IMR-90 (cell line): ENCODE measurements at regions not wholly inside any gene's neighbourhood (a gene's known extent, or its start where the extent isn't known, plus 50 kb on each side); places are given as distances from the start of the nearest gene placed in this dataset.

Source experiments
- ATAC-seq: fragments of 200-7000 bp; cut with Tn5 transposase; 2 replicates; pipeline ENCODE4 v1.9.1; 2020; ENCODE audit warnings: low read depth, mild to moderate bottlenecking, moderate library complexity
- BruUV-seq: library from RNA; stranded (reverse); fragments of 400-500 nt; replicated peaks from 2 replicates; lab custom pipeline; 2021; lab: Mats Ljungman, UMichigan
- CTCF ChIA-PET: fragments of 300-600 bp; formaldehyde crosslinking; extraction: SDS; loops from one replicate; lab custom pipeline; 2021; ENCODE audit warnings: antibody characterized with exemption; lab: Yijun Ruan, JAX
- POLR2A ChIA-PET: fragments of 300-600 bp; sonication (Branson Sonifier 250); formaldehyde crosslinking; loops from one replicate; lab custom pipeline; 2022; ENCODE audit warnings: antibody characterized with exemption; ENCODE audit not compliant: unreplicated experiment; lab: Charles Lee
- DNase-seq: peaks from one replicate; pipeline ENCODE4 v3.0.0; 2013
- H2AFZ ChIP-seq: replicated peaks from 2 replicates; pipeline ENCODE3; 2013; ENCODE audit warnings: low read length, mild to moderate bottlenecking; ENCODE audit not compliant: poor library complexity
- H2AK5ac ChIP-seq: 2 replicates; pipeline ENCODE4 v1.6.1; 2013; ENCODE audit warnings: low read depth, low read length, inconsistent platforms
- H2AK9ac ChIP-seq: replicated peaks from 2 replicates; pipeline ENCODE3; 2013; ENCODE audit warnings: mild to moderate bottlenecking, low read depth, low read length, moderate library complexity; ENCODE audit not compliant: poor library complexity
- H2BK120ac ChIP-seq: 2 replicates; pipeline ENCODE4 v1.6.1; 2013; ENCODE audit warnings: low read depth, low read length, inconsistent platforms
- H2BK15ac ChIP-seq: 3 replicates; pipeline ENCODE4 v1.6.1; 2013; ENCODE audit warnings: low read depth, low read length, inconsistent platforms
- H2BK20ac ChIP-seq: 2 replicates; pipeline ENCODE4 v1.6.1; 2013; ENCODE audit warnings: low read depth, mild to moderate bottlenecking, inconsistent platforms, low read length, moderate library complexity
- H2BK5ac ChIP-seq: 2 replicates; pipeline ENCODE4 v1.6.1; 2013; ENCODE audit warnings: mild to moderate bottlenecking, low read depth, low read length, inconsistent platforms; ENCODE audit not compliant: poor library complexity, severe bottlenecking
- H3K14ac ChIP-seq: replicated peaks from 2 replicates; pipeline ENCODE4 v1.6.1; 2013; ENCODE audit warnings: low read depth, low read length, inconsistent platforms
- H3K18ac ChIP-seq: 2 replicates; pipeline ENCODE4 v1.6.1; 2013; ENCODE audit warnings: low read depth, low read length, control low read depth
- H3K23ac ChIP-seq: 2 replicates; pipeline ENCODE4 v1.6.1; 2013; ENCODE audit warnings: low read depth, low read length, inconsistent platforms
- H3K27ac ChIP-seq: 2 replicates; pipeline ENCODE4 v1.5.1; 2013; ENCODE audit warnings: mild to moderate bottlenecking, control low read depth, low read length; ENCODE audit not compliant: insufficient read depth
- H3K27me3 ChIP-seq: 2 replicates; pipeline ENCODE4 v1.6.1; 2013; ENCODE audit warnings: low read length; ENCODE audit not compliant: control insufficient read depth, insufficient read depth
- H3K36me3 ChIP-seq: 2 replicates; pipeline ENCODE4 v1.6.1; 2013; ENCODE audit warnings: low read length, mixed read lengths; ENCODE audit not compliant: control insufficient read depth, insufficient read depth
- H3K4ac ChIP-seq: 2 replicates; pipeline ENCODE4 v1.6.1; 2013; ENCODE audit warnings: low read depth, low read length, inconsistent platforms
- H3K4me1 ChIP-seq: 2 replicates; pipeline ENCODE4 v1.6.1; 2013; ENCODE audit warnings: low read length, mixed read lengths; ENCODE audit not compliant: control insufficient read depth, insufficient read depth
- H3K4me2 ChIP-seq: 2 replicates; pipeline ENCODE4 v1.6.1; 2013; ENCODE audit warnings: low read depth, mild to moderate bottlenecking, control low read depth, low read length, moderate library complexity
- H3K4me3 ChIP-seq: 2 replicates; pipeline ENCODE4 v1.5.1; 2013; ENCODE audit warnings: low read depth, mild to moderate bottlenecking, control low read depth, low read length, moderate library complexity; ENCODE audit not compliant: insufficient read depth
- H3K56ac ChIP-seq: 2 replicates; pipeline ENCODE4 v1.6.1; 2013; ENCODE audit warnings: low read length, inconsistent platforms; ENCODE audit not compliant: insufficient read depth; ENCODE audit errors: extremely low read depth
- H3K79me1 ChIP-seq, 2 experiments: 2 replicates each; pipeline ENCODE4 v1.6.1; 2013; ENCODE audit warnings: low read length in 2 of 2, inconsistent platforms in 1 of 2, low read depth in 1 of 2
- H3K9ac ChIP-seq: 2 replicates; pipeline ENCODE4 v1.6.1; 2013; ENCODE audit warnings: low read depth, low read length, control low read depth
- H3K9me1 ChIP-seq: 2 replicates; pipeline ENCODE4 v1.6.1; 2013; ENCODE audit warnings: low read length, inconsistent platforms; ENCODE audit not compliant: insufficient read depth
- H3K9me3 ChIP-seq: 2 replicates; pipeline ENCODE4 v1.6.1; 2013; ENCODE audit warnings: low read length; ENCODE audit not compliant: control insufficient read depth, insufficient read depth
- H4K20me1 ChIP-seq: 2 replicates; pipeline ENCODE4 v1.6.1; 2013; ENCODE audit warnings: low read length, inconsistent platforms; ENCODE audit not compliant: insufficient read depth
- H4K5ac ChIP-seq: 2 replicates; pipeline ENCODE4 v1.6.1; 2013; ENCODE audit warnings: mild to moderate bottlenecking, low read depth, low read length, control low read depth
- H4K8ac ChIP-seq, 2 experiments: 2 replicates each; pipeline ENCODE4 v1.6.1; 2013; ENCODE audit warnings: low read depth in 2 of 2, low read length in 2 of 2, control low read depth in 1 of 2, inconsistent platforms in 1 of 2
- H4K91ac ChIP-seq: 2 replicates; pipeline ENCODE4 v1.6.1; 2013; ENCODE audit warnings: low read depth, low read length, inconsistent platforms; ENCODE audit not compliant: insufficient read depth
- CEBPB ChIP-seq: IDR thresholded peaks from 2 replicates; pipeline ENCODE4 v1.6.1; 2012; ENCODE audit warnings: low read depth, low read length, improper control_type of control experiment
- CTCF ChIP-seq: conservative IDR thresholded peaks from 2 replicates; pipeline ENCODE4 v1.5.1; 2012; ENCODE audit warnings: mild to moderate bottlenecking, low read depth, low read length, improper control_type of control experiment
- MAFK ChIP-seq: IDR thresholded peaks from 2 replicates; pipeline ENCODE4 v1.6.1; 2012; ENCODE audit warnings: low read depth, low read length, improper control_type of control experiment
- MXI1 ChIP-seq: IDR thresholded peaks from 2 replicates; pipeline ENCODE4 v1.6.1; 2012; ENCODE audit warnings: low read depth, mild to moderate bottlenecking, low read length, moderate library complexity, borderline replicate concordance
- POLR2A ChIP-seq: IDR thresholded peaks from 2 replicates; pipeline ENCODE4 v1.6.1; 2012; ENCODE audit warnings: mild to moderate bottlenecking, low read depth, low read length
- RAD21 ChIP-seq: IDR thresholded peaks from 2 replicates; pipeline ENCODE4 v1.6.1; 2012; ENCODE audit warnings: low read length, improper control_type of control experiment
- RFX5 ChIP-seq: IDR thresholded peaks from 2 replicates; pipeline ENCODE4 v1.8.0; 2012; ENCODE audit warnings: low read depth, mild to moderate bottlenecking, low read length, moderate library complexity
- WGBS, 2 experiments: methylation state at CpG; one replicate each; pipeline versions ENCODE4 v1.1.5 to v1.1.7; 2013; ENCODE audit warnings: missing lambda C conversion rate in 2 of 2; ENCODE audit not compliant: insufficient read length in 1 of 2; ENCODE audit errors: extremely low coverage in 2 of 2; 5-methylcytosine and 5-hydroxymethylcytosine counted together
- dilution Hi-C: fragments of 300-500 bp; cut with HindIII; formaldehyde crosslinking; loops from one replicate; pipeline ENCODE4 v1.14.3; 2018; ENCODE audit warnings: low sequenced_read_pairs; ENCODE audit not compliant: unreplicated experiment
- in situ Hi-C: fragments of 300-500 bp; cut with MboI; formaldehyde crosslinking; loops from 3 replicates; pipeline ENCODE4 v1.14.3; 2019; ENCODE audit warnings: low sequenced_read_pairs, inconsistent platforms, mixed read lengths
- intact Hi-C: fragments of 100-400 bp; cut with micrococcal nuclease; formaldehyde crosslinking; loops from 2 replicates; pipeline ENCODE4 v1.10.0; 2022

- in situ Hi-C loops (no loop called here), intact Hi-C loops (no loop called here), dilution Hi-C loops (no loop called here)
- no CpG with 5 or more reads among the region's 2 CpGs for WGBS, 2 experiments
- no peak overlapping the region for H4K8ac ChIP-seq
- no peak overlapping the region for H2AFZ ChIP-seq
- H3K27ac ChIP-seq, result no peak overlapping the region
- POLR2A ChIA-PET, result no interaction called here
- H3K4ac ChIP-seq, result no peak overlapping the region
- no peak overlapping the region for H2BK5ac ChIP-seq
- H3K4me3 ChIP-seq, result no peak overlapping the region
- no peaks in the 10 kb centered on the region for H3K36me3 ChIP-seq
- H3K14ac ChIP-seq, result no peak overlapping the region
- no peak overlapping the region for H2BK120ac ChIP-seq
- H4K5ac ChIP-seq, result no peak overlapping the region
- H3K56ac ChIP-seq, result no peak overlapping the region
- H3K79me1 ChIP-seq, result no peaks in the 10 kb centered on the region
- no peaks in the 10 kb centered on the region for H3K9me3 ChIP-seq
- no peak for TF ChIP-seq CTCF
- TF ChIP-seq MAFK, result no peak
- TF ChIP-seq RFX5, result no peak
- TF ChIP-seq RAD21, result no peak
- TF ChIP-seq MXI1, result no peak
- TF ChIP-seq CEBPB, result no peak
- no peak for TF ChIP-seq POLR2A
- H3K9me1 ChIP-seq, result no peaks in the 10 kb centered on the region
- H2AK9ac ChIP-seq, result no peak overlapping the region
- H4K20me1 ChIP-seq, result no peaks in the 10 kb centered on the region
- no peak overlapping the region for H2BK20ac ChIP-seq
- H3K23ac ChIP-seq, result no peak overlapping the region
- ATAC-seq, result no peak
- H4K91ac ChIP-seq, result no peak overlapping the region
- CTCF ChIA-PET, result no interaction called here
- no peaks in the 10 kb centered on the region for H3K4me1 ChIP-seq
- H2BK15ac ChIP-seq, result no peak overlapping the region
- no peak overlapping the region for H3K18ac ChIP-seq
- no peak for DNase-seq
- H3K9ac ChIP-seq, result no peak overlapping the region
- BruUV-seq, result no TSS peak
- no peak overlapping the region for H2AK5ac ChIP-seq
- no peaks in the 10 kb centered on the region for H3K27me3 ChIP-seq
- no peak overlapping the region for H3K4me2 ChIP-seq
These were observed 991.4 kb upstream of the SLIT2 start for GRCh38 chr4:19260346-19260745.
